HepG2 (cell line): ENCODE measurements at regions not wholly inside any gene's neighbourhood (a gene's known extent, or its start where the extent isn't known, plus 50 kb on each side); places are given as distances from the start of the nearest gene placed in this dataset.

Experiments used
- ATAC-seq: fragments of 200-7000 bp; cut with Tn5 transposase; 3 replicates; pipeline ENCODE4 v1.9.1; 2020; ENCODE audit warnings: mild to moderate bottlenecking, moderate library complexity
- BruUV-seq: library from RNA; stranded (reverse); fragments of 400-500 nt; replicated peaks from 2 replicates; lab custom pipeline; 2021; lab: Mats Ljungman, UMichigan
- CTCF ChIA-PET: fragments of 300-600 bp; formaldehyde crosslinking; extraction: SDS; loops from one replicate; lab custom pipeline; 2021; ENCODE audit warnings: low total read pairs, inconsistent platforms, low intra/inter-chr PET ratio; lab: Yijun Ruan, JAX
- POLR2A ChIA-PET: fragments of 350-600 bp; sonication (Branson Sonifier 250); formaldehyde crosslinking; loops from one replicate; lab custom pipeline; 2020; ENCODE audit warnings: antibody characterized with exemption, inconsistent platforms; lab: Yijun Ruan, JAX
- DNase-seq: peaks from one replicate; pipeline ENCODE4 v3.0.0-alpha.2; 2015; ENCODE audit warnings: low spot score
- FAIRE-seq: peaks from 3 replicates; lab custom pipeline; 2011; peaks lifted over from hg19 to GRCh38; lab: Jason Lieb, UNC
- H2AFZ ChIP-seq: one replicate; pipeline ENCODE4 v1.6.1; 2011; ENCODE audit warnings: low read length, inconsistent platforms
- H3K27ac ChIP-seq: fragments of 300-600 bp; 3 replicates; pipeline ENCODE4 v1.8.0; 2011; ENCODE audit warnings: mixed run types, mild to moderate bottlenecking, mixed read lengths, low read length, inconsistent platforms; ENCODE audit not compliant: insufficient read depth; ENCODE audit errors: extremely low read length
- H3K27me3 ChIP-seq, 2 experiments: fragments of 200-600 bp in 1 of 2; 2 replicates in 1 of 2; 3 replicates in 1 of 2; pipeline versions ENCODE4 v1.6.0 to v1.8.0; 2011; ENCODE audit warnings: low read length in 2 of 2, mild to moderate bottlenecking in 2 of 2, moderate library complexity in 2 of 2, inconsistent platforms in 1 of 2; ENCODE audit not compliant: insufficient read depth in 2 of 2, control insufficient read depth in 1 of 2
- H3K36me3 ChIP-seq, 2 experiments: fragments of 200-600 bp in 1 of 2; replicated peaks in 1 of 2; 2 replicates in 1 of 2; 3 replicates in 1 of 2; pipeline versions ENCODE4 v1.5.1 to v1.8.0; 2011; ENCODE audit warnings: low read length in 2 of 2, inconsistent platforms in 1 of 2; ENCODE audit not compliant: insufficient read depth in 2 of 2, control insufficient read depth in 1 of 2
- H3K4me1 ChIP-seq: 2 replicates; pipeline ENCODE4 v1.5.1; 2012; ENCODE audit warnings: low read length, inconsistent platforms; ENCODE audit not compliant: insufficient read depth
- H3K4me2 ChIP-seq: 2 replicates; pipeline ENCODE4 v1.6.0; 2011; ENCODE audit warnings: low read depth, low read length, inconsistent platforms
- H3K4me3 ChIP-seq, 3 experiments: fragments of 200-600 bp in 1 of 3; sonication (generic), shearing (Covaris generic) in 1 of 3; replicated peaks in 1 of 3; 2 replicates each; pipeline ENCODE4 v1.5.1; 2011 to 2016; ENCODE audit warnings: low read length in 3 of 3, inconsistent platforms in 2 of 3, low read depth in 2 of 3, mild to moderate bottlenecking in 2 of 3, control low read depth in 1 of 3, mixed read lengths in 1 of 3; ENCODE audit not compliant: insufficient read depth in 1 of 3
- H3K79me2 ChIP-seq: one replicate; pipeline ENCODE4 v1.6.1; 2011; ENCODE audit warnings: low read length, inconsistent platforms; ENCODE audit not compliant: insufficient read depth
- H3K9ac ChIP-seq: 2 replicates; pipeline ENCODE4 v1.6.0; 2011; ENCODE audit warnings: mild to moderate bottlenecking, low read depth, low read length, inconsistent platforms; ENCODE audit not compliant: insufficient read depth
- H3K9me3 ChIP-seq: 2 replicates; pipeline ENCODE4 v1.5.1; 2012; ENCODE audit warnings: mild to moderate bottlenecking, low read length
- H4K20me1 ChIP-seq: 2 replicates; pipeline ENCODE4 v1.6.0; 2011; ENCODE audit warnings: inconsistent platforms, mild to moderate bottlenecking, low read length, moderate library complexity; ENCODE audit not compliant: insufficient read depth
- ATRX ChIP-seq: sonication (generic); formaldehyde crosslinking; IDR thresholded peaks from 2 replicates; pipeline ENCODE4 v1.4.0; 2020; ENCODE audit warnings: missing genetic modification reagents, borderline replicate concordance
- DPF2 ChIP-seq: sonication (generic); formaldehyde crosslinking; IDR thresholded peaks from 2 replicates; pipeline ENCODE4 v1.4.0; 2020; ENCODE audit warnings: mild to moderate bottlenecking, low read depth, missing genetic modification reagents, borderline replicate concordance
- HNF4A ChIP-seq: sonication (generic); formaldehyde crosslinking; IDR thresholded peaks from 2 replicates; pipeline ENCODE4 v1.4.0; 2020; ENCODE audit warnings: missing genetic modification reagents
- KDM3A ChIP-seq: IDR thresholded peaks from 2 replicates; pipeline ENCODE4 v1.6.1; 2018; ENCODE audit warnings: low read depth, missing compliant biosample characterization
- NBN ChIP-seq: fragments of 450-650 bp; conservative IDR thresholded peaks from 2 replicates; pipeline ENCODE4 v1.6.1; 2017
- PHF20 ChIP-seq: sonication (generic); formaldehyde crosslinking; IDR thresholded peaks from 2 replicates; pipeline ENCODE4 v1.5.0; 2020; ENCODE audit warnings: mild to moderate bottlenecking, missing genetic modification reagents
- RORA ChIP-seq: sonication (generic); formaldehyde crosslinking; IDR thresholded peaks from 2 replicates; pipeline ENCODE4 v1.5.0; 2020; ENCODE audit warnings: mild to moderate bottlenecking, missing genetic modification reagents, moderate library complexity
- ZNF205 ChIP-seq: IDR thresholded peaks from 2 replicates; pipeline ENCODE4 v1.6.1; 2018; ENCODE audit warnings: missing biosample characterization, missing genetic modification reagents
- ZNF768 ChIP-seq: sonication (generic); formaldehyde crosslinking; IDR thresholded peaks from 2 replicates; pipeline ENCODE4 v1.4.0; 2020; ENCODE audit warnings: missing genetic modification reagents
- ZNF841 ChIP-seq: sonication (generic); formaldehyde crosslinking; IDR thresholded peaks from 2 replicates; pipeline ENCODE4 v1.8.1; 2023; ENCODE audit warnings: missing genetic modification reagents, borderline replicate concordance
- WGBS: methylation state at CpG from one replicate; pipeline ENCODE4 v1.1.6; 2017; ENCODE audit warnings: low lambda C conversion rate; 5-methylcytosine and 5-hydroxymethylcytosine counted together
- in situ Hi-C: cut with HindIII; loops from 2 replicates; pipeline ENCODE4 v1.10.0; 2017; ENCODE audit warnings: low pct_unique_long_range_greater_than_20kb; ENCODE audit not compliant: extremely low pct_ligation_motif_present
- intact Hi-C: fragments of 100-400 bp; cut with micrococcal nuclease; formaldehyde crosslinking; loops from one replicate; pipeline ENCODE4 v1.10.0; 2022; ENCODE audit not compliant: unreplicated experiment
- TF ChIP-seq, protein P1 (sequence below): sonication (generic); formaldehyde crosslinking; IDR thresholded peaks from 2 replicates; pipeline ENCODE4 v1.5.0; 2020; ENCODE audit warnings: missing genetic modification reagents, mild to moderate bottlenecking, borderline replicate concordance
- TF ChIP-seq, protein P2 (sequence below): IDR thresholded peaks from 2 replicates; pipeline ENCODE4 v1.6.1; 2012; ENCODE audit warnings: inconsistent platforms
- TF ChIP-seq, protein P3 (sequence below): sonication (generic); formaldehyde crosslinking; IDR thresholded peaks from 2 replicates; pipeline ENCODE4 v1.5.1; 2020; ENCODE audit warnings: mild to moderate bottlenecking, moderate library complexity, missing genetic modification reagents
- TF ChIP-seq, protein P4 (sequence below): sonication (generic); formaldehyde crosslinking; IDR thresholded peaks from 2 replicates; pipeline ENCODE4 v1.4.0; 2020; ENCODE audit warnings: mild to moderate bottlenecking, missing genetic modification reagents
- TF ChIP-seq, protein P5 (sequence below): fragments of 450-650 bp; IDR thresholded peaks from 2 replicates; pipeline ENCODE4 v1.6.1; 2016

DNA sequence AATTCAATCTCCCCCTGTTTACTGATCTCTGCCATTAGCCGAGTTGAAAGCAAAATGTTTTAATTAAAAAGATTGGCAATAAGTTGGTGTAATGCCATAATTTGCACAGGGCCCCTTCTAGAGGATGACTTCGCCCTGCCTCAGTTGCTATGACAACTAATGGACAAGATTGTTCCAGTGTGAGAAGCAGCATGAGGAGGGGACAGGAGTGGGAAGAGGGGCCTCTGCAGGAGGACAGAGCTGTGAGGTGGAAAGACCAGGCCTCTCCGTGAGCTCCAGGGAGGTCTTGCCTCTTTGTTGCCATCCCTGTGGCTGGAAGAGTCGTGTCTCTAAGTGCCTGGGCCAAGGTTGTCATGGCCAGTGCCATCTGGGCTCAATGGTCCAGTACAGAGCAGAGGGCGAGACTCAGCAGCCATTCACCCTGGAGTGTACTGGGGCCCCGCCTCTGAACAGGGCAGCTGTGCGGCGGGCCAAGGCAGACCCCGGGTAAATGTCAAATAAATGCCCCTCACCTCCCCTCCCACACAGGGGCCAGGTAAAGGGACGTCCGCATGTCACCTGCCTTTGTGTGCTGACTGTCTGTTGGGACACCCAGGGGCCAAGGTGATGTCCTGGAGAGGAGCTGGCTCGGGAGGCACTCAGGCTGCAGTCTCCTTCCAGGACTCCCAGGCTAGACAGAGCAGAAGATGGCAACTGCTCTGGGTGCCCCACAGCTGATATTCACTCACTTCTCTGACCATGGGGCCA lies 97.0 kb upstream of the RET start (continued):
- TF ChIP-seq, protein P1, sequence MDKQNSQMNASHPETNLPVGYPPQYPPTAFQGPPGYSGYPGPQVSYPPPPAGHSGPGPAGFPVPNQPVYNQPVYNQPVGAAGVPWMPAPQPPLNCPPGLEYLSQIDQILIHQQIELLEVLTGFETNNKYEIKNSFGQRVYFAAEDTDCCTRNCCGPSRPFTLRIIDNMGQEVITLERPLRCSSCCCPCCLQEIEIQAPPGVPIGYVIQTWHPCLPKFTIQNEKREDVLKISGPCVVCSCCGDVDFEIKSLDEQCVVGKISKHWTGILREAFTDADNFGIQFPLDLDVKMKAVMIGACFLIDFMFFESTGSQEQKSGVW, result no peak
- no peak for TF ChIP-seq ZNF205 (CRISPR knock-in tag)
- TF ChIP-seq ATRX (CRISPR knock-in tag), result no peak
- TF ChIP-seq DPF2, result no peak
- TF ChIP-seq, protein P2, sequence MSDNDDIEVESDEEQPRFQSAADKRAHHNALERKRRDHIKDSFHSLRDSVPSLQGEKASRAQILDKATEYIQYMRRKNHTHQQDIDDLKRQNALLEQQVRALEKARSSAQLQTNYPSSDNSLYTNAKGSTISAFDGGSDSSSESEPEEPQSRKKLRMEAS, result no peak
- no peak for TF ChIP-seq RORA (CRISPR knock-in tag)

DNA sequence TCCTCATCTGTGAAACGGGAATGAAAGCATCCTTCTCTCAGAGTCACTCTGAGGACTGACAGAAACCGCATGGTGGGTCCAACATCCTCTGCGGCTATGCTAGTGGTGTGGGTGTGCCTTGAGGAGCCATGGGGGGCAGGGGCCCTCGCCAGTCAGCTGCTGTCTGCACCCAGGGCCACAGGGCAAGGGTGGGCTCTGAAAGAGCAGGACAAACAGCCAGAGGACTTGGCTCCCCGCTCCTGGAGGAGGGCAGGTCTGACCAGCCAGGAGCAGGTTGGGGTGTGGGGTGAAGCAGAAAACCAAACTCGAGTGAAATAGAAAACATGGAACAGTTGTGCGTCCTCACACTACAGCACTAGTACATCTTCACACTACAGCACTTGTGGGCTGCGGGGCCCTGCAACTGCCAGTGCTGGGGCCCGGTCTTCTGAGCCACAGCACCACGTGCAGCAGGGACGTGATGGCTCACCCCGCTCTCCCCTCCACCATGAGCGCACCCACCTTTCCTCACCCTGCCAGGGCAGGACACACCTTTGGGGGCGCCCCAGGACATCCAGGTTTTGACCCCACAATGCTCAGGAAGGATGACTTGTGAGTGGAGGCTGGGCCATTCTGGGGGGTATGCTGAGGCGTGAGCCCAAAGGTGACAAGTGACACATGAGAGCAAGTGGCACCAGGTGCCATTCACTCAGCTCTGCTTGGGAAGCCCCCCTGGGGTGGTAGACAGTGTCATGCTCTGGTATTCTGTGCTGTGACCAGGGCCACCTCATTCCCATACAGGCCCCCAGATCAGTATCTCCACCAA lies 96.1 kb upstream of the RET start:
- Histone ChIP-seq H4K20me1 (no peaks in the 10 kb centered on the region), H3K4me3 (no peak overlapping the region), H3K36me3 (no peaks in the 10 kb centered on the region), H3K9me3 (no peaks in the 10 kb centered on the region), H3K27me3 (peaks cover 6 to 19% of the 10 kb centered on the region in 2 experiments; a peak in 3 of 5 replicates), H3K27ac (no peak overlapping the region), H3K4me2 (no peak overlapping the region), H3K4me1 (no peaks in the 10 kb centered on the region), H2AFZ (no peak overlapping the region), H3K79me2 (no peaks in the 10 kb centered on the region), H3K9ac (no peak overlapping the region)
- in situ Hi-C loops, result no loop called here
- ChIA-PET CTCF (no interaction called here), POLR2A (no interaction called here)
- ATAC-seq (no peak), FAIRE-seq (no peak), DNase-seq (no peak)
- no TSS peak for BruUV-seq
- intact Hi-C loops, result no loop called here
- WGBS, result 10% methylated on average over 10 of the region's 15 CpGs
- TF ChIP-seq, protein P3, sequence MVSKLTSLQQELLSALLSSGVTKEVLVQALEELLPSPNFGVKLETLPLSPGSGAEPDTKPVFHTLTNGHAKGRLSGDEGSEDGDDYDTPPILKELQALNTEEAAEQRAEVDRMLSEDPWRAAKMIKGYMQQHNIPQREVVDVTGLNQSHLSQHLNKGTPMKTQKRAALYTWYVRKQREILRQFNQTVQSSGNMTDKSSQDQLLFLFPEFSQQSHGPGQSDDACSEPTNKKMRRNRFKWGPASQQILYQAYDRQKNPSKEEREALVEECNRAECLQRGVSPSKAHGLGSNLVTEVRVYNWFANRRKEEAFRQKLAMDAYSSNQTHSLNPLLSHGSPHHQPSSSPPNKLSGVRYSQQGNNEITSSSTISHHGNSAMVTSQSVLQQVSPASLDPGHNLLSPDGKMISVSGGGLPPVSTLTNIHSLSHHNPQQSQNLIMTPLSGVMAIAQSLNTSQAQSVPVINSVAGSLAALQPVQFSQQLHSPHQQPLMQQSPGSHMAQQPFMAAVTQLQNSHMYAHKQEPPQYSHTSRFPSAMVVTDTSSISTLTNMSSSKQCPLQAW (CRISPR knock-in tag), result no peak
- TF ChIP-seq PHF20 (CRISPR knock-in tag) (no peak), KDM3A (CRISPR knock-in tag) (no peak), ZNF768 (CRISPR knock-in tag) (no peak), HNF4A (no peak), NBN (no peak), ZNF841 (CRISPR knock-in tag) (no peak)
- TF ChIP-seq, protein P4, sequence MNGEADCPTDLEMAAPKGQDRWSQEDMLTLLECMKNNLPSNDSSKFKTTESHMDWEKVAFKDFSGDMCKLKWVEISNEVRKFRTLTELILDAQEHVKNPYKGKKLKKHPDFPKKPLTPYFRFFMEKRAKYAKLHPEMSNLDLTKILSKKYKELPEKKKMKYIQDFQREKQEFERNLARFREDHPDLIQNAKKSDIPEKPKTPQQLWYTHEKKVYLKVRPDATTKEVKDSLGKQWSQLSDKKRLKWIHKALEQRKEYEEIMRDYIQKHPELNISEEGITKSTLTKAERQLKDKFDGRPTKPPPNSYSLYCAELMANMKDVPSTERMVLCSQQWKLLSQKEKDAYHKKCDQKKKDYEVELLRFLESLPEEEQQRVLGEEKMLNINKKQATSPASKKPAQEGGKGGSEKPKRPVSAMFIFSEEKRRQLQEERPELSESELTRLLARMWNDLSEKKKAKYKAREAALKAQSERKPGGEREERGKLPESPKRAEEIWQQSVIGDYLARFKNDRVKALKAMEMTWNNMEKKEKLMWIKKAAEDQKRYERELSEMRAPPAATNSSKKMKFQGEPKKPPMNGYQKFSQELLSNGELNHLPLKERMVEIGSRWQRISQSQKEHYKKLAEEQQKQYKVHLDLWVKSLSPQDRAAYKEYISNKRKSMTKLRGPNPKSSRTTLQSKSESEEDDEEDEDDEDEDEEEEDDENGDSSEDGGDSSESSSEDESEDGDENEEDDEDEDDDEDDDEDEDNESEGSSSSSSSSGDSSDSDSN (CRISPR knock-in tag), result no peak
- TF ChIP-seq, protein P5, sequence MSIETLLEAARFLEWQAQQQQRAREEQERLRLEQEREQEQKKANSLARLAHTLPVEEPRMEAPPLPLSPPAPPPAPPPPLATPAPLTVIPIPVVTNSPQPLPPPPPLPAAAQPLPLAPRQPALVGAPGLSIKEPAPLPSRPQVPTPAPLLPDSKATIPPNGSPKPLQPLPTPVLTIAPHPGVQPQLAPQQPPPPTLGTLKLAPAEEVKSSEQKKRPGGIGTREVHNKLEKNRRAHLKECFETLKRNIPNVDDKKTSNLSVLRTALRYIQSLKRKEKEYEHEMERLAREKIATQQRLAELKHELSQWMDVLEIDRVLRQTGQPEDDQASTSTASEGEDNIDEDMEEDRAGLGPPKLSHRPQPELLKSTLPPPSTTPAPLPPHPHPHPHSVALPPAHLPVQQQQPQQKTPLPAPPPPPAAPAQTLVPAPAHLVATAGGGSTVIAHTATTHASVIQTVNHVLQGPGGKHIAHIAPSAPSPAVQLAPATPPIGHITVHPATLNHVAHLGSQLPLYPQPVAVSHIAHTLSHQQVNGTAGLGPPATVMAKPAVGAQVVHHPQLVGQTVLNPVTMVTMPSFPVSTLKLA, result no peak
